ENCODE measurements at regions not wholly inside any gene's neighbourhood (a gene's known extent, or its start where the extent isn't known, plus 50 kb on each side); places are given as distances from the start of the nearest gene placed in this dataset.

DNA sequence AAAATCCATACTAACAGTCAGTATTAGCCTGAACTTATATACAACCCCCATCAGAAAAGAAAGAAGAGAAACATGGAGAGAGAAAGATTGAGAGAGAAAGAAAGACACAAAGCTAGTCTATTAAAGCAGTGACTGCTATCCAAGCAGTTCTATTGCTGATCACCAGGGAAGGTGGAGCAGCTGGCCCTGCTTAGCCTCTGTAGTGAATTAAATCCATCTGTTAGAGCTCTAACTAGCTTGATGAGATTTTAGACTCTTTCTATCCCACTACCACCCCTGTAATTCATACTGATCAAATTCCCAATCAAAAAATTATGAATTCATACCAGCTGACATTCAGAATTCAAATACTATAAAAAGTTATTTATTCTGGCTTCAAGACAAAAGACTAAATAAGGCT is 486.0 kb upstream of the LRRN3 start:
- DNase-seq = no peak

GRCh38 chr7:110607050-110607857 is 483.7 kb upstream of the LRRN3 start:
- no peak for DNase-seq

- DNase-seq = no peak
Observed at GRCh38 chr7:110609336-110609735, 481.6 kb upstream of the LRRN3 start.

DNA sequence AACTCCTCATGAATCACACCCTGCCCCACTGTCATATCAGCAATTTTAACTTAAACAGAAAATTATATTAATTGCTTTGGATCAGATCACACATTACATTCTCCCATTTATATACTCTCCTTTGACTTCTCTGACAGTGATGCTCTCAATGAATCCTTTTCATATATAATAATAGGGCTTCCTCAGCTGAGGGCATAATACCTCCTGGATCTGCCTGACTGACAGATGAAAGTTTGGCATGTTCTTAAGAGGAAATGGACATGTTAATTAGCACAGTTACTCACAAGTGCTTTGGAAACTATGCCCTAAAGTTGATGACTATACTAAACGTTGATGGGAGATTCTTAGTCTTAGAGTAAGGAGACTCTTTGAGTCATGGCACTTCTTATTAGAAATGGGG is 478.2 kb upstream of the LRRN3 start:
- DNase-seq = no peak
